H1 (cell line): ENCODE measurements at regions not wholly inside any gene's neighbourhood (a gene's known extent, or its start where the extent isn't known, plus 50 kb on each side); places are given as distances from the start of the nearest gene placed in this dataset.

Experiments used
- CTCF ChIA-PET: fragments of 300-600 bp; sonication (Branson Sonifier 250); formaldehyde crosslinking; loops from one replicate; lab custom pipeline; 2021; ENCODE audit not compliant: partially characterized antibody; lab: Charles Lee
- POLR2A ChIA-PET: fragments of 300-600 bp; sonication (Branson Sonifier 250); formaldehyde crosslinking; loops from one replicate; lab custom pipeline; 2021; ENCODE audit warnings: inconsistent platforms; ENCODE audit not compliant: partially characterized antibody; lab: Charles Lee
- DNase-seq, 2 experiments: peaks; one replicate each; pipeline versions ENCODE4 v3.0.0 to v3.0.0-alpha.2; 2010 to 2022; ENCODE audit warnings: low spot score in 2 of 2, low read depth in 1 of 2, mixed read lengths in 1 of 2
- FAIRE-seq: peaks from 2 replicates; lab custom pipeline; 2011; peaks lifted over from hg19 to GRCh38; lab: Jason Lieb, UNC
- H2AFZ ChIP-seq: 2 replicates; pipeline ENCODE4 v1.8.1; 2012; ENCODE audit warnings: low read length, inconsistent platforms
- H2AK5ac ChIP-seq: 2 replicates; pipeline ENCODE4 v1.6.1; 2013; ENCODE audit warnings: low read depth, low read length
- H2BK120ac ChIP-seq: replicated peaks from 2 replicates; pipeline ENCODE3; 2013; ENCODE audit warnings: low read depth, low read length, inconsistent platforms
- H2BK12ac ChIP-seq: 2 replicates; pipeline ENCODE4 v1.6.1; 2013; ENCODE audit warnings: low read depth, low read length
- H2BK15ac ChIP-seq: 2 replicates; pipeline ENCODE4 v1.6.1; 2013; ENCODE audit warnings: low read length
- H2BK20ac ChIP-seq: 2 replicates; pipeline ENCODE4 v1.6.1; 2013; ENCODE audit warnings: low read length
- H2BK5ac ChIP-seq: 2 replicates; pipeline ENCODE4 v1.6.1; 2013; ENCODE audit warnings: low read depth, low read length
- H3K14ac ChIP-seq: 2 replicates; pipeline ENCODE4 v1.6.1; 2013; ENCODE audit warnings: inconsistent platforms; ENCODE audit not compliant: insufficient read length
- H3K18ac ChIP-seq: 2 replicates; pipeline ENCODE4 v1.6.1; 2013; ENCODE audit warnings: low read length; ENCODE audit errors: extremely low read depth
- H3K23ac ChIP-seq: 2 replicates; pipeline ENCODE4 v1.6.1; 2013; ENCODE audit warnings: inconsistent platforms; ENCODE audit not compliant: insufficient read length
- H3K23me2 ChIP-seq: 2 replicates; pipeline ENCODE4 v1.6.1; 2013; ENCODE audit warnings: low read depth, low read length
- H3K27ac ChIP-seq: 2 replicates; pipeline ENCODE4 v1.6.1; 2011; ENCODE audit warnings: low read depth, low read length, inconsistent platforms
- H3K27me3 ChIP-seq, 4 experiments: replicated peaks in 1 of 4; 1 replicate in 1 of 4; 2 replicates in 3 of 4; pipeline versions ENCODE4 v1.6.1 to v1.8.1; 2011 to 2013; ENCODE audit warnings: low read length in 3 of 4, mild to moderate bottlenecking in 3 of 4, inconsistent platforms in 2 of 4, mixed read lengths in 2 of 4, moderate library complexity in 1 of 4; ENCODE audit not compliant: control insufficient read depth in 3 of 4, insufficient read depth in 3 of 4; ENCODE audit errors: extremely low read depth in 1 of 4
- H3K36me3 ChIP-seq, 4 experiments: 2 replicates each; pipeline versions ENCODE4 v1.6.1 to v1.8.1; 2011 to 2013; ENCODE audit warnings: mild to moderate bottlenecking in 4 of 4, low read length in 3 of 4, moderate library complexity in 2 of 4, control low read depth in 1 of 4, inconsistent platforms in 1 of 4; ENCODE audit not compliant: insufficient read depth in 4 of 4, control insufficient read depth in 2 of 4
- H3K4ac ChIP-seq: replicated peaks from 2 replicates; pipeline ENCODE3; 2013; ENCODE audit warnings: low read length, low read depth, mixed read lengths, inconsistent platforms; ENCODE audit not compliant: insufficient read length
- H3K4me1 ChIP-seq, 4 experiments: replicated peaks in 1 of 4; 1 replicate in 1 of 4; 2 replicates in 3 of 4; pipeline versions ENCODE4 v1.6.1 to v1.8.1; 2011 to 2013; ENCODE audit warnings: low read length in 3 of 4, inconsistent platforms in 2 of 4, mixed read lengths in 1 of 4; ENCODE audit not compliant: insufficient read depth in 4 of 4, control insufficient read depth in 3 of 4
- H3K4me2 ChIP-seq, 2 experiments: 2 replicates each; pipeline versions ENCODE4 v1.6.1 to v1.8.1; 2011 to 2013; ENCODE audit warnings: low read depth in 2 of 2, low read length in 2 of 2, control low read depth in 1 of 2, inconsistent platforms in 1 of 2, mild to moderate bottlenecking in 1 of 2; ENCODE audit not compliant: insufficient read depth in 1 of 2
- H3K4me3 ChIP-seq, 4 experiments: fragments of 200-600, 300-600 bp in 1 of 4; sonication (generic), shearing (Covaris generic), sonication (Bioruptor Twin) in 1 of 4; 2 replicates each; pipeline versions ENCODE4 v1.5.1 to v1.8.1; 2011 to 2016; ENCODE audit warnings: low read length in 4 of 4, low read depth in 3 of 4, control low read depth in 2 of 4, inconsistent platforms in 2 of 4, mild to moderate bottlenecking in 2 of 4, mixed read lengths in 1 of 4, moderate library complexity in 1 of 4; ENCODE audit not compliant: insufficient read depth in 2 of 4; ENCODE audit errors: extremely low read depth in 1 of 4
- H3K56ac ChIP-seq: replicated peaks from 2 replicates; pipeline ENCODE3; 2013; ENCODE audit warnings: low read depth, mild to moderate bottlenecking, mixed read lengths, low read length, inconsistent platforms; ENCODE audit not compliant: insufficient read length
- H3K79me1 ChIP-seq: 2 replicates; pipeline ENCODE4 v1.6.1; 2013; ENCODE audit warnings: low read depth, low read length, control low read depth
- H3K79me2 ChIP-seq, 2 experiments: 2 replicates each; pipeline versions ENCODE4 v1.6.1 to v1.8.1; 2012 to 2013; ENCODE audit warnings: low read length in 2 of 2, mild to moderate bottlenecking in 2 of 2, inconsistent platforms in 1 of 2; ENCODE audit not compliant: insufficient read depth in 2 of 2, control insufficient read depth in 1 of 2
- H3K9ac ChIP-seq, 4 experiments: replicated peaks in 1 of 4; 1 replicate in 1 of 4; 2 replicates in 3 of 4; pipeline versions ENCODE4 v1.6.1 to v1.8.1; 2011 to 2013; ENCODE audit warnings: low read depth in 3 of 4, low read length in 3 of 4, control low read depth in 2 of 4, mild to moderate bottlenecking in 2 of 4, moderate library complexity in 2 of 4, inconsistent platforms in 1 of 4; ENCODE audit errors: extremely low read depth in 1 of 4
- H3K9me3 ChIP-seq, 2 experiments: 2 replicates each; pipeline versions ENCODE4 v1.6.1 to v1.8.1; 2012 to 2013; ENCODE audit warnings: mild to moderate bottlenecking in 2 of 2, moderate library complexity in 2 of 2, control low read depth in 1 of 2, inconsistent platforms in 1 of 2, low read depth in 1 of 2, low read length in 1 of 2, mixed read lengths in 1 of 2; ENCODE audit not compliant: insufficient read depth in 2 of 2
- H4K20me1 ChIP-seq, 2 experiments: replicated peaks in 1 of 2; 2 replicates each; pipeline versions ENCODE3 to v1.8.1; 2011 to 2013; ENCODE audit warnings: inconsistent platforms in 2 of 2, low read length in 2 of 2, mild to moderate bottlenecking in 1 of 2; ENCODE audit not compliant: insufficient read depth in 2 of 2, control insufficient read depth in 1 of 2
- H4K5ac ChIP-seq: 2 replicates; pipeline ENCODE4 v1.6.1; 2013; ENCODE audit warnings: low read length, low read depth, mixed read lengths, inconsistent platforms; ENCODE audit not compliant: insufficient read length
- H4K8ac ChIP-seq: 2 replicates; pipeline ENCODE4 v1.8.0; 2013; ENCODE audit warnings: mild to moderate bottlenecking, moderate library complexity, low read length, inconsistent platforms; ENCODE audit not compliant: insufficient read depth; ENCODE audit errors: extremely low read depth
- H4K91ac ChIP-seq: replicated peaks from 2 replicates; pipeline ENCODE3; 2013; ENCODE audit warnings: low read length, mixed read lengths, inconsistent platforms; ENCODE audit not compliant: insufficient read length
- ASH2L ChIP-seq: fragments of 200-600, 300-600 bp; sonication (generic); IDR thresholded peaks from one replicate; pipeline ENCODE4 v1.7.1; 2017; ENCODE audit warnings: low read length
- ATF3 ChIP-seq: IDR thresholded peaks from 2 replicates; pipeline ENCODE4 v1.6.1; 2011; ENCODE audit warnings: low read depth, mild to moderate bottlenecking, low read length; ENCODE audit not compliant: insufficient read depth
- BRCA1 ChIP-seq: IDR thresholded peaks from 2 replicates; pipeline ENCODE4 v1.6.1; 2012; ENCODE audit warnings: low read depth, low read length, improper control_type of control experiment
- CHD1 ChIP-seq: IDR thresholded peaks from 2 replicates; pipeline ENCODE4 v1.6.1; 2012; ENCODE audit warnings: low read depth, low read length, improper control_type of control experiment
- JUND ChIP-seq: IDR thresholded peaks from 2 replicates; pipeline ENCODE4 v1.6.1; 2011; ENCODE audit warnings: mild to moderate bottlenecking, improper control_type of control experiment, low read length
- MAX ChIP-seq: IDR thresholded peaks from 2 replicates; pipeline ENCODE4 v1.6.1; 2012; ENCODE audit warnings: inconsistent platforms
- SUZ12 ChIP-seq: fragments of 200-600 bp; sonication (generic); IDR thresholded peaks from 2 replicates; pipeline ENCODE4 v1.6.1; 2012; ENCODE audit warnings: mild to moderate bottlenecking, inconsistent platforms, low read length, moderate library complexity, mixed read lengths
- YY1 ChIP-seq: IDR thresholded peaks from 2 replicates; pipeline ENCODE4 v1.6.1; 2011; ENCODE audit warnings: low read depth, mild to moderate bottlenecking, low read length
- WGBS, 2 experiments: shearing (Covaris generic) in 1 of 2; methylation state at CpG; one replicate each; pipeline versions ENCODE4 v1.1.6 to v1.1.7; 2013 to 2015; ENCODE audit warnings: low lambda C conversion rate in 2 of 2, mixed read lengths in 2 of 2, inconsistent platforms in 1 of 2, low coverage in 1 of 2, missing lambda C conversion rate in 1 of 2; ENCODE audit not compliant: insufficient replicate concordance in 2 of 2, insufficient coverage in 1 of 2, insufficient read length in 1 of 2; ENCODE audit errors: extremely low coverage in 1 of 2, missing lambda C conversion rate in 1 of 2; 5-methylcytosine and 5-hydroxymethylcytosine counted together

- no peaks in the 10 kb centered on the region for H3K9me3 ChIP-seq
- no peak for FAIRE-seq
Measured at GRCh38 chr3:145224886-145225285, 936.1 kb downstream of the PLOD2 start.

More at GRCh38 chr3:145224886-145225285, 936.1 kb downstream of the PLOD2 start:
- H2BK15ac ChIP-seq = no peak overlapping the region
- no peak for TF ChIP-seq MAX
- TF ChIP-seq JUND = no peak
- TF ChIP-seq ASH2L = no peak
- no peak for TF ChIP-seq YY1
- TF ChIP-seq CHD1 = no peak
- TF ChIP-seq ATF3 = no peak
- no peak for TF ChIP-seq SUZ12
- no peak for TF ChIP-seq BRCA1
- no peak overlapping the region for H3K4ac ChIP-seq
- no peaks in the 10 kb centered on the region for H3K23me2 ChIP-seq
- H4K91ac ChIP-seq = no peak overlapping the region
- H3K4me1 ChIP-seq = no peaks in the 10 kb centered on the region
- DNase-seq = no peak
- H4K20me1 ChIP-seq = no peaks in the 10 kb centered on the region
- no peak overlapping the region for H3K9ac ChIP-seq
- H2AK5ac ChIP-seq = no peak overlapping the region
- H3K14ac ChIP-seq = no peak overlapping the region
- H4K5ac ChIP-seq = no peak overlapping the region
- H3K79me2 ChIP-seq = no peaks in the 10 kb centered on the region
- ChIA-PET CTCF (no interaction called here), POLR2A (no interaction called here)
- 80% methylated on average over 1 of the region's 1 CpG; no CpG with 5 or more reads in 1 of the 2 experiments for WGBS, 2 experiments
- no peak overlapping the region for H2BK20ac ChIP-seq
- H3K4me3 ChIP-seq = no peak overlapping the region
- no peak overlapping the region for H2BK120ac ChIP-seq
- no peak overlapping the region for H3K27ac ChIP-seq
- H3K79me1 ChIP-seq = no peaks in the 10 kb centered on the region
- no peak overlapping the region for H3K18ac ChIP-seq
- no peak overlapping the region for H2BK5ac ChIP-seq
- no peaks in the 10 kb centered on the region for H3K27me3 ChIP-seq
- H3K36me3 ChIP-seq = no peaks in the 10 kb centered on the region
- no peak overlapping the region for H3K4me2 ChIP-seq
- H3K23ac ChIP-seq = no peak overlapping the region
- no peak overlapping the region for H2BK12ac ChIP-seq
- no peak overlapping the region for H3K56ac ChIP-seq
- H4K8ac ChIP-seq = no peak overlapping the region
- no peak overlapping the region for H2AFZ ChIP-seq
